ENCODE measurements at regions not wholly inside any gene's neighbourhood (a gene's known extent, or its start where the extent isn't known, plus 50 kb on each side); places are given as distances from the start of the nearest gene placed in this dataset.
A peak's percentile ranks its signal among the peaks of the same experiment; 100 is the strongest.
"Not testable (repeated sequence)": the region's sequence is repeated elsewhere in the genome, so short reads cannot be mapped to it uniquely, and the experiment has no call there.

GRCh38 chr9:115690786-115691496 lies 462.6 kb upstream of the PAPPA start:
- TF ChIP-seq EZH2phosphoT487 (IDR thresholded peaks at IDR 0.05; ENCODE audit: low read depth, severe bottlenecking, unreplicated experiment) (no peak), EZH2 (IDR thresholded peaks at IDR 0.05; ENCODE audit: borderline replicate concordance) (no peak)
- TF ChIP-seq, protein P1, sequence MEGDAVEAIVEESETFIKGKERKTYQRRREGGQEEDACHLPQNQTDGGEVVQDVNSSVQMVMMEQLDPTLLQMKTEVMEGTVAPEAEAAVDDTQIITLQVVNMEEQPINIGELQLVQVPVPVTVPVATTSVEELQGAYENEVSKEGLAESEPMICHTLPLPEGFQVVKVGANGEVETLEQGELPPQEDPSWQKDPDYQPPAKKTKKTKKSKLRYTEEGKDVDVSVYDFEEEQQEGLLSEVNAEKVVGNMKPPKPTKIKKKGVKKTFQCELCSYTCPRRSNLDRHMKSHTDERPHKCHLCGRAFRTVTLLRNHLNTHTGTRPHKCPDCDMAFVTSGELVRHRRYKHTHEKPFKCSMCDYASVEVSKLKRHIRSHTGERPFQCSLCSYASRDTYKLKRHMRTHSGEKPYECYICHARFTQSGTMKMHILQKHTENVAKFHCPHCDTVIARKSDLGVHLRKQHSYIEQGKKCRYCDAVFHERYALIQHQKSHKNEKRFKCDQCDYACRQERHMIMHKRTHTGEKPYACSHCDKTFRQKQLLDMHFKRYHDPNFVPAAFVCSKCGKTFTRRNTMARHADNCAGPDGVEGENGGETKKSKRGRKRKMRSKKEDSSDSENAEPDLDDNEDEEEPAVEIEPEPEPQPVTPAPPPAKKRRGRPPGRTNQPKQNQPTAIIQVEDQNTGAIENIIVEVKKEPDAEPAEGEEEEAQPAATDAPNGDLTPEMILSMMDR (IDR thresholded peaks at IDR 0.05; ENCODE audit: poor library complexity) = no peak
- Histone ChIP-seq H4K20me1 (ENCODE audit: insufficient read depth, poor library complexity, severe bottlenecking) (no peaks in the 10 kb centered on the region), H3K27ac (peak overlapping the region; percentile 73), H3K9me2 (replicated peaks; ENCODE audit: insufficient read depth) (no peaks in the 10 kb centered on the region), H2AFZ (no peak overlapping the region), H3K36me3 (replicated peaks; ENCODE audit: insufficient read depth, low read depth) (no peaks in the 10 kb centered on the region), H3K27me3 (no peaks in the 10 kb centered on the region), H3K4me2 (no peak overlapping the region), H3K4me3 (no peak overlapping the region), H3K79me2 (no peaks in the 10 kb centered on the region), H3K9me3 (ENCODE audit: low read depth) (no peaks in the 10 kb centered on the region), H3K4me1 (ENCODE audit: insufficient read depth) (peaks cover 4% of the 10 kb centered on the region)
- peak; percentile 44 for DNase-seq (ENCODE audit: low spot score)
- 42% methylated on average over 5 of the region's 5 CpGs for WGBS (ENCODE audit: low lambda C conversion rate, missing lambda C conversion rate)

- Histone ChIP-seq H3K27me3 (no peaks in the 10 kb centered on the region), H3K4me1 (ENCODE audit: insufficient read depth) (peaks cover 4% of the 10 kb centered on the region), H2AFZ (no peak overlapping the region), H3K79me2 (no peaks in the 10 kb centered on the region), H4K20me1 (ENCODE audit: insufficient read depth, poor library complexity, severe bottlenecking) (no peaks in the 10 kb centered on the region), H3K4me2 (no peak overlapping the region), H3K36me3 (replicated peaks; ENCODE audit: insufficient read depth, low read depth) (no peaks in the 10 kb centered on the region), H3K4me3 (no peak overlapping the region), H3K9me2 (replicated peaks; ENCODE audit: insufficient read depth) (no peaks in the 10 kb centered on the region), H3K9me3 (ENCODE audit: low read depth) (no peaks in the 10 kb centered on the region), H3K27ac (peak overlapping the region; percentile 51)
- 54% methylated on average over 3 of the region's 3 CpGs for WGBS (ENCODE audit: low lambda C conversion rate, missing lambda C conversion rate)
- no peak for TF ChIP-seq EZH2 (IDR thresholded peaks at IDR 0.05; ENCODE audit: borderline replicate concordance)
- TF ChIP-seq, protein P1 (IDR thresholded peaks at IDR 0.05; ENCODE audit: poor library complexity) = no peak
- no peak for TF ChIP-seq EZH2phosphoT487 (IDR thresholded peaks at IDR 0.05; ENCODE audit: low read depth, severe bottlenecking, unreplicated experiment)
- DNase-seq (ENCODE audit: low spot score) = peak; percentile 14
Observed at GRCh38 chr9:115691693-115692092, 461.9 kb upstream of the PAPPA start.

DNA sequence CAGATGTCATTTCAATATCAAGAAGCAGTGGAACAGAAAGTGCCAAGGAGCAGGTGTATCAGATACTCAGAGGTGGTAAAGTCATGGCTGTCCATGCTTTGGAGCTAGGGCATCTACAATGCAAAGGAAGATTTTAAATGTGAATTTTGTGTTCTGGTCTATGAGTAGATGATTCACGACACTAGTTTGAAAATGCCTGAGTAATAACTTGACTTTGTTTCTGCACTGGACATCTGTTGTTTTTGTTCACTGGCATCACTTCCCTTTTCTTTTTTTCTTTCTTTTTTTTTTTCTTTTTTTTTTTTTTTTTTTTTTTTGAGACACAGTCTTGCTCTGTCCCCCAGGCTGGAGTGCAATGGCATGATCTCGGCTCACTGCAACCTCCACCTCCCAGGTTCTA lies 460.7 kb upstream of the PAPPA start:
- not testable (repeated sequence) for H3K27ac ChIP-seq; H3K27me3 ChIP-seq; H3K9me2 ChIP-seq (replicated peaks; ENCODE audit: insufficient read depth); H3K79me2 ChIP-seq; H4K20me1 ChIP-seq (ENCODE audit: insufficient read depth, poor library complexity, severe bottlenecking); H3K4me2 ChIP-seq; DNase-seq (ENCODE audit: low spot score); H3K9me3 ChIP-seq (ENCODE audit: low read depth); H2AFZ ChIP-seq; H3K4me1 ChIP-seq (ENCODE audit: insufficient read depth); H3K36me3 ChIP-seq (replicated peaks; ENCODE audit: insufficient read depth, low read depth); H3K4me3 ChIP-seq
- WGBS (ENCODE audit: low lambda C conversion rate, missing lambda C conversion rate) = 82% methylated on average over 2 of the region's 2 CpGs

DNA sequence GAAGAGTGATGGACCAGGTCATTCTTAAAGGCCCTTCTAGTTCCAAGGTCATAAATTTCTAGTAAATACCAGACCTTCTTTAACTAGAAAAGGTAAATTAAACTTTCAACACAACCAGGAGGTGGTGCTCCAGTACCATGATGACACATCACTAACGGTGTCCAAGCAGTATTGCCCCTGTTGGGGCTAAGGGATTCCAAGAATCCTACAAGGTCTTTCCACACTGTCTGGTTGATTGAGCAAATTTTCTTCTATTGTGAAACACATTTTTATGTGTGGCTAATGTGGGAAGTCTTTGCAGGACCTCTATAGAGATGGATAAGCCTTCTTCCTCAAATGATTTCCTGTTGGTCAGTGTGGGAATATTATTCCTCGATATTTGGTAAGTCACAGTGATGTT lies 459.6 kb upstream of the PAPPA start:
- H3K4me3 ChIP-seq = no peak overlapping the region
- peak; percentile 64 for DNase-seq (ENCODE audit: low spot score)
- H3K4me2 ChIP-seq = no peak overlapping the region
- H3K4me1 ChIP-seq (ENCODE audit: insufficient read depth) = peaks cover 4% of the 10 kb centered on the region
- no peak overlapping the region for H3K27ac ChIP-seq
- H4K20me1 ChIP-seq (ENCODE audit: insufficient read depth, poor library complexity, severe bottlenecking) = no peaks in the 10 kb centered on the region
- whole genome bisulfite sequencing (ENCODE audit: low lambda C conversion rate, missing lambda C conversion rate) = 33% methylated on average over 2 of the region's 2 CpGs
- no peaks in the 10 kb centered on the region for H3K9me3 ChIP-seq (ENCODE audit: low read depth)
- no peaks in the 10 kb centered on the region for H3K79me2 ChIP-seq
- TF ChIP-seq, protein P1 (IDR thresholded peaks at IDR 0.05; ENCODE audit: poor library complexity) = peak; percentile 42
- TF ChIP-seq EZH2phosphoT487 (IDR thresholded peaks at IDR 0.05; ENCODE audit: low read depth, severe bottlenecking, unreplicated experiment) = no peak
- H3K9me2 ChIP-seq (replicated peaks; ENCODE audit: insufficient read depth) = no peaks in the 10 kb centered on the region
- H3K36me3 ChIP-seq (replicated peaks; ENCODE audit: insufficient read depth, low read depth) = no peaks in the 10 kb centered on the region
- H2AFZ ChIP-seq = no peak overlapping the region
- H3K27me3 ChIP-seq = no peaks in the 10 kb centered on the region
